GM21717 (cell line): ENCODE measurements at regions not wholly inside any gene's neighbourhood (a gene's known extent, or its start where the extent isn't known, plus 50 kb on each side); places are given as distances from the start of the nearest gene placed in this dataset.

ENCODE experiments used
- ATAC-seq: cut with Tn5 transposase; IDR thresholded peaks from one replicate; pipeline ENCODE4 v1.9.1; 2021; ENCODE audit warnings: mild to moderate bottlenecking, moderate library complexity; ENCODE audit not compliant: unreplicated experiment

DNA sequence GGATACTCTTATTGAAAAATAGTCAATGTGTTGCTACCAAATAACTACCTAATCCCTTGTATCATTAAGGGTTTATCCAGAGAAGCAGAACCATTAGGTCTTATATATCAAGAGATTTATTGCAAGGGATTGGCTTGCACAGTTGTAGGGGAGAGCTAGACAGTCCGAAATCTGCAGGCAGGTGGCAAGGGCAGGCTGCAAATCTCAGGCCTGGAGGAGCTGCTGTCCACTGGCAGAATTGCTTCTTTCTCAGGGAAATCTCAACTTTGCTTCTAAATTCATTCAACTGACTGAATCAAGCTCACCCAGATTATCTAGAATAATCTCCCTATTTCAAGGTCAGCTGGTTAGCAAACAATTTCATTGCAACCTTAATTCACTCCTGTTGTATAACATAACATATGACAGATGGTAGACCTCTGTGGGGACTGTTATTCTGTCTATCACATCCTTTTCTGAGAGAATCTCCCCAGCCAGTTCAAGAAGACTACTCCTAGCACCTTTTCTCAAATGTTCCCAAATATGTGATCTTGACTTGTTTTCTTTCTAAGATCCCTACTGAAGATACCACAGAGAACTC is 194.2 kb downstream of the NHLRC3 start:
- ATAC-seq, result no peak

DNA sequence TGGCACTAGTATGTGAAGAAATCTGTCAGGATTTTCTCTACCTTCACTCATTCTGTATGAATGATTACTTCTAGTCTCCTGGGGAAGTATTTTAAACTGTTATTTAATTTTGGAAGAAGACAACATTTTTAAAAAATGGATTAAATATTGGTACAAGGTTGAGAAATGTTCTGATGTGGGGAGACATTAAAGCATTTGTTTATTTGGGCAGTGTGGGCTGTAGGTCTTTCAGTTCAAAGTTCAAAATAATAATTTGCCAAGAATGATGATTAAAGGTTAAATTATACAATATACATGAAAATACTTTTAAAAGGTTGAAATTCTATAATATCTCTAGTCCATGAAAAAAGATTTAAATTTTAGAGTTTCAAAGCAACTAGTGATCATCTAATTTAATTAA is 194.7 kb downstream of the NHLRC3 start:
- ATAC-seq, result no peak

- no peak for ATAC-seq
Observed at GRCh38 chr13:39233519-39233918, 195.3 kb downstream of the NHLRC3 start.

GRCh38 chr13:39244561-39245230 is 206.4 kb downstream of the NHLRC3 start:
- ATAC-seq, result no peak

DNA sequence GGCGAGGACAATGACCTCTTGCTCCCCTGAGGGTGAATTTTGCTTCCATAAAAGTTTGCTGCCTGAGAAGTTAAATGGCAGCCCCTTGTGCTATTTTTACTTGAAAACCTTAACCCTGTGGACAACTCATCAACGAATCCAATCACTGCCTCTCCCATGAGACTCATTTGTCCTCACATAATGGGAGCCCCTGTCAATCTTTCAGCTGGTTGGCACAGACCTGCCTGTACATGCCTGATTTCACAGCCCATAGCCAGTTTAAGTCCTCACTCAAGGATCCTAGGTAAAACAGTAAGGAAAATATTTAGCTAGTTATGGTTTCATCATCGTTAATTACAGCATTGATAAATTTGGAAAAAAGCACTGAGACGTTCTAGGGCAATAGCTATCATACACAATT is 207.4 kb downstream of the NHLRC3 start:
- no peak for ATAC-seq

DNA sequence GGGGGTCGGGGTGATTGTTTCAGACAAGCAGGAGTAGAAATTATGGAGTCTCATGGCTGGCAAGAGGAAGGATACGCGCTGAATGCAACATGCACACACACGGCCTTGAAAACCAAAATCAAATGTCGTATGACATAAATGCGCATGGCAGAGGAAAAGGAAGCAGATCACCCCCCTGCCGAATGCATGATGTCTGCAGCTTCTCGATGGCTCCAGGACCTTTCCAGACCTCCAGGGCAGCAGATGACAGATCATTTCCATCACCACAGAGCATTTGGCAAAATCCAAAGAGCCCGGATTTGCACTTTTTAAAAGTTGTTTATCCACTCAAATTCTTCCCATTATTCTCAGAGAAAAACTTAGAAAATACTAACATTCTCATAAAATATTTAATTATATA is 211.7 kb downstream of the NHLRC3 start:
- ATAC-seq, result no peak

GRCh38 chr13:39250440-39250839 is 212.2 kb downstream of the NHLRC3 start:
- no peak for ATAC-seq

DNA sequence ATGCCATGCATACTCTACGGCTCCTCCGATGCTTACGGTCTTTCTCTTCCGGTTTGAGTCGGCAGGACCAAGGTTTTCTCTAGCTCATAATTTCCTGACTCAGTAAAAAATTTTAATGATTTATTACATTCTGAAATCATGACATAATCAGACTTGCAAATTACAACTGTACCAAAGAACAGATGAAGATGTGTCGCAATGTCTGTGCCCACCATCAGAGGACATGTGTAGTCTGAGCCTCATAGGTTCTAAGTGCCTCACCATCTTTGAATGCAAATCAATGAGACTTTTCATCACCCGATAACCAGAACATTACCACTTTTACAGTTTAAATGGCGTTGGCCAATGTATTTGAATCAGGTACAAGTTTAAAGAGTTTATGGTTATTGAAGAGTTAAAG is 213.1 kb downstream of the NHLRC3 start:
- ATAC-seq, result no peak

DNA sequence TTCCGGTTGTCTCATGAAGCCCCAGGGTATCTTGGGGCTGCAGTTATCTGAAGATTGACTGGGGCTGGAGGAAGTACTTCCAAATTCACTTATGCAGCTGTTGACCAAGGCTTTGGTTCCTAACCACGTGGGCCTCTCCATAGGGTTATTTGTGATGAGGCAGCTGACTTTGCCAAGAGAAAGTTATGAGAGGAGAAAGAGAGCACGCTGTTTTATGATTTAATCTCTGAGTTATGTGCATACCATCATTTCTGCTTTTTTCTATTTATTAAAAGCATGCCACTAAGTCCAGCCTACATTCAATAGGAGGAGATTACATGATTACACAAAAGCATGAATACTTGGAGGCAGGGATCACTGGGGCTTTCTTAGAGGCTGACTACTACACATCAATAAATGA is 215.5 kb downstream of the NHLRC3 start:
- ATAC-seq, result no peak

GRCh38 chr13:39254601-39255000 is 216.3 kb downstream of the NHLRC3 start:
- ATAC-seq, result no peak

- no peak for ATAC-seq
Observed at GRCh38 chr13:39257642-39258041, 219.4 kb downstream of the NHLRC3 start.

DNA sequence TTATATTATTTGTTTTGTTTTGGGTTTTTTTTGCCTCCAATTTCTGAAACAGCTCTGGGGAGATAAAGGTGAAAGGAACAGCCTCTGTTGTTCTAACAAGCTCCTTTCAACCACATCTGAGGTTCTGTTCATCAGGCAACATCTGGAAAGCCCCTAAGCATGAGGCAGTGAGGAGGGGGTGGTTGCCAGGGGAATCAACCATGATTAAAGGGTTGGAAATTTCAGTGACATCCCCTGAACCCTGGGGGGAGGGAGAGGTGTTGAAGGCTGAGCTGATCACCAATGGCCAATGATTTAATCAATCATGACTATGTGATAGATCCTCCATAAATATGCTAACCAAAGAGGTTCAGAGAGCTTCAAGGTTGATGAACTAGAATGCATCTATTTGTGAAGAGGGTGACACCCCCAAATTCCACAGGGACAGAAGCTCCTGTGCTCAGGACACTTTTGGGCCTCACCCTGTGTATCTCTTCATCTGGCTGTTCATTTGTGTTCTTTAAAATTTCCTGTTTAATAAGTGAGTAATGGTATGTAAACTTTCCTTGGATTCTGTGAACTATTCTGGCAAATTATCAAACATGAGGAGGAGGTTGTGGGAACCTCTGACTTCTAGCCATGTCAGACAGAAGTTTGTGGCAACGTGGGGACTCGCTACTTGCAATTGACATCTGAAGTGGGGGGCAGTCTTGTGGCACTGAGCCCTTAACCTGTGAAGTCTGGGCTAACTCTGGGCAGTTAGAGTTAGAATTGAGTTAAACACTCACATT is 221.3 kb downstream of the NHLRC3 start:
- ATAC-seq, result peak; percentile 54

- peak; percentile 79 for ATAC-seq
Observed at GRCh38 chr13:39263033-39263432, 224.8 kb downstream of the NHLRC3 start.

GRCh38 chr13:39263531-39263930 is 225.3 kb downstream of the NHLRC3 start:
- no peak for ATAC-seq

GRCh38 chr13:39266426-39266825 is 228.2 kb downstream of the NHLRC3 start:
- no peak for ATAC-seq

- ATAC-seq, result no peak
Observed at GRCh38 chr13:39268398-39268797, 230.1 kb downstream of the NHLRC3 start.

DNA sequence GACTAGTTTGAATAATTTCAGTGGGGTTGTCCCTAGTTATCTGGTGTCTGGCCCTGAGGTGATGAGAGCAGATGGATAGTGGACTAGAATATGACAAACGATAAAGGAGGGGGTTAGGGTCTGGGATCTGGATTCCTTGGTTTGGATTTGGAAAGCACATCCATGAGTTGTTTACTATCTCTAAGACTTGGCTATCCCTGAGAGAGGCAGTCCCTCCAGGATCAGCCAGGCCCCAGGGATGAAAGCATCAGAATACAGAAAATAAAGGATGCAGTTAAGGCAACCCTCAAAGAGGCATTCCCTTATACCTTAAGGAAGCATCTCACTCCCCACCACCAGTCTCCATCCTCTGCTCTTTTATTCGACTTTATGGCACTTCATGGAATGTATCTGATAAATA is 230.7 kb downstream of the NHLRC3 start:
- ATAC-seq, result no peak

- no peak for ATAC-seq
Observed at GRCh38 chr13:39269411-39269810, 231.2 kb downstream of the NHLRC3 start.

DNA sequence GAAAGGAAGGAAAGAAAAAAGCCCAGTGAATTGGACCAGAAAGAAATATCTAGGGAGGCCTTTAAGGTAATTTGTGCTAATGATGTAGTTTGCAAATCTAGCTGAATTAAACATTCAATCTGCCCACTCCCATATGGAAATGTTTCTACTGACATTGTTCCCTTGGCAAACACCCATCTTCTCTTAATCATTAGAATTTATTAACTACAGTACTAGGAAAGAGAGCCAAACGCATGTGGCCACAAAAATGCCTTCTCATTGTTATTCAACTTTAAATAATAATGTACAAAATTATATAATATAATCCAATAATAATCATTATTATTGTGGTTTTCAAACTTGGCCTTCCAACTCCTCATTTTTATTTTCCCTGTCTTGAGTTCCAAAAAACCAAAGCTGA is 234.7 kb downstream of the NHLRC3 start:
- ATAC-seq, result no peak

DNA sequence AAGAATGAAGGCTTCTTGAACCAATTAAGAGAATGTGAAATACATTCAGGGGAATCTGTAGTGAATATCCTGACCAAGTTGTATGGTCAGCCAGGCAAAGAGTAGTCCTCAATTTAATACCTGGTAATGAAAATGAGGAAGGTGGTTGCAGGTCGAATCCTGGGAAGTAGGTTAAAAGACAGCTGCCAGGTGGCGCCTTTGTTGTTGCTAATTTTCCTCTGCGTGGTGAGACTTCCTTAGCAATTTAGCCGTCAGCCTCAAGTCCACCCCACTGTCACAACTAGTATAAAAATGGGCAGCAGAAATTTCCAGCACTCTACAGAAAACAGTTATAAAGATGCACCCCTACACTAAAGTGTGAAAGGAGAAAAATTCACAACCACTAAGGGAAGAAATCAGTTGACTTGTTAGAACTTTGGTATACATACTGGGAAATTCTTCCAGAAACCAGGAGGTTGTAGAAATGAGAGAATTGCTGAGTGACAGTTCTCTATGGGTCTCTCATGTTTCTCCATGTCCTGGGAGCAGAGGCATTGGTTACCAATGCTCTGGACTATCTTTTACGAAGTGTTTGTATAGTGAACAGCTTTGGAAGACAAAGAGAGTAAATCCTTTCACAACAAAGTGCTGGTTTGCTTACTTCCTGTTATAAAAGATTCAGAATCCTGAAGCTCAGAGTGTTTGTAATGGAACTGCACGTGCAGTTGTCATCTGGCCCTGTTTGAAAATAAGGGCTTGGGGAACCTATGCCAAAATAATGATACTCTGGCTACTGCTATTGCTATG is 235.9 kb downstream of the NHLRC3 start:
- no peak for ATAC-seq

GRCh38 chr13:39274739-39275325 is 236.6 kb downstream of the NHLRC3 start:
- no peak for ATAC-seq
